Stimulated activated CD4-positive, alpha-beta T cell treated with anti-CD3 and anti-CD28 coated beads, Interleukin-12 subunit alpha, Interleukin-12 subunit beta, amount 100 ng/mL, for 24 hours (primary cell): ENCODE measurements at regions not wholly inside any gene's neighbourhood (a gene's known extent, or its start where the extent isn't known, plus 50 kb on each side); places are given as distances from the start of the nearest gene placed in this dataset.
"Not testable (repeated sequence)": the region's sequence is repeated elsewhere in the genome, so short reads cannot be mapped to it uniquely, and the experiment has no call there.

Source experiments
- DNase-seq, 2 experiments: peaks; one replicate each; pipeline ENCODE4 v3.0.0-alpha.2; 2020; ENCODE audit warnings: low read depth in 2 of 2

- DNase-seq, result no peak
Observed at GRCh38 chrX:54615109-54615508, 85.1 kb downstream of the GNL3L start.

- no peak for DNase-seq
Observed at GRCh38 chrX:54633641-54634040, 103.6 kb downstream of the GNL3L start.

- no peak for DNase-seq
Observed at GRCh38 chrX:54639018-54639345, 109.0 kb downstream of the GNL3L start.

- DNase-seq, result peak; percentile 78 to 89
Observed at GRCh38 chrX:54639346-54640102, 109.5 kb downstream of the GNL3L start.

- no peak for DNase-seq
Observed at GRCh38 chrX:54640103-54640690, 110.2 kb downstream of the GNL3L start.

- no peak for DNase-seq
Observed at GRCh38 chrX:54640736-54641135, 110.7 kb downstream of the GNL3L start.

GRCh38 chrX:54641530-54641929, 111.5 kb downstream of the GNL3L start:
- DNase-seq, result no peak

GRCh38 chrX:54647607-54648006, 117.6 kb downstream of the GNL3L start:
- not testable (repeated sequence) for DNase-seq

GRCh38 chrX:54659547-54659946, 129.5 kb downstream of the GNL3L start:
- no peak for DNase-seq

- no peak for DNase-seq
Observed at GRCh38 chrX:54675762-54676161, 122.3 kb downstream of the ITIH6 start.

GRCh38 chrX:54695231-54695630, 102.8 kb downstream of the ITIH6 start:
- DNase-seq, result no peak

GRCh38 chrX:54695816-54696487, 102.1 kb downstream of the ITIH6 start:
- no peak for DNase-seq
